GM13976 (cell line): ENCODE measurements at regions not wholly inside any gene's neighbourhood (a gene's known extent, or its start where the extent isn't known, plus 50 kb on each side); places are given as distances from the start of the nearest gene placed in this dataset.
A peak's percentile ranks its signal among the peaks of the same experiment; 100 is the strongest.

Experiments used
- DNase-seq: peaks from one replicate; pipeline ENCODE4 v3.0.0; 2012; ENCODE audit warnings: low spot score
- CTCF ChIP-seq: IDR thresholded peaks from 2 replicates; pipeline ENCODE4 v1.5.1; 2012; ENCODE audit warnings: borderline replicate concordance, mild to moderate bottlenecking; ENCODE audit not compliant: insufficient read depth; ENCODE audit errors: extremely low read depth, missing control alignments, control extremely low read depth
- in situ Hi-C: fragments of 300-500 bp; cut with MboI; formaldehyde crosslinking; loops from one replicate; pipeline ENCODE4 v1.12.0; 2022; ENCODE audit warnings: low sequenced_read_pairs, mixed read lengths, inconsistent platforms; ENCODE audit not compliant: unreplicated experiment

DNA sequence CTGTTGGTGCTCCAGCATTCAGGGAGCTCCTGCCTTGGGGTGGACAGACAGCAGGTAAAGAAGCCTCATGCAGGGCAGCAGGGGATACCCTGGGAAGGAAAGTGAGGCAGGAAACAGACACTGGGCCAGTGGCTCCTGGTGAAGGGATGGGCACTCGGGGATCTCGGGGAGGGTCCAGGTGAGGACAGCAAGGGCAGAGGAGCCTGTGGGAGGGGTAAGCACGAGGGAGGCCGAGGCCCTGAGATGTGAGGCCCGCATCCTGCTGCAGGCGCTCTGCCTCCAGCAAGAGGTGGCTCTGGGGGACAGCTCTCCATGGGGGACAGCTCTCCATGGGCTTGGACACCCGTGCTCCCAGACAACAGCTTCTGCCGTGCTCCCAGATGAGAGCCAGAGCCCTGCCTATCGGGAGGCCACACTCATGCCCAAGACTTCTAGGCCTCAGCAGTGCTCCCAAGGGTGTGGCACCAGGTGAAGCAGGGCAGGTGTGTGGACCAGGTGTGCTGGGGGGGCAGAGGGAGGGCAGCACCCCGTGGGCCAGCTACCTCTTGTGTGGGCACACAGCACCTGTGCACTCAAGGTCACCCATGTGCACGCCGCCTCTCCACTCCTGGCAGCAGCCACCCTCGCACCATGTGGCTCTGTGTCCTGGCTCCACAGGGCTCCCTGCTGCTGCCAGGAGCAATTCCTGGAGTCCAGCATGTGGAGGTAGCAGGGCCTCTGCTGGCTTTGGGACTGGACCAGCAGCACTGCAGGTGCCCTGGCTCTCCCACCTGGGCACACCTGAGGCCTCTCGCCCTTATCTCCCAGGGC is 93.6 kb upstream of the INSIG1 start:
- in situ Hi-C loops: no loop called here
- no peak for TF ChIP-seq CTCF
- DNase-seq: no peak

DNA sequence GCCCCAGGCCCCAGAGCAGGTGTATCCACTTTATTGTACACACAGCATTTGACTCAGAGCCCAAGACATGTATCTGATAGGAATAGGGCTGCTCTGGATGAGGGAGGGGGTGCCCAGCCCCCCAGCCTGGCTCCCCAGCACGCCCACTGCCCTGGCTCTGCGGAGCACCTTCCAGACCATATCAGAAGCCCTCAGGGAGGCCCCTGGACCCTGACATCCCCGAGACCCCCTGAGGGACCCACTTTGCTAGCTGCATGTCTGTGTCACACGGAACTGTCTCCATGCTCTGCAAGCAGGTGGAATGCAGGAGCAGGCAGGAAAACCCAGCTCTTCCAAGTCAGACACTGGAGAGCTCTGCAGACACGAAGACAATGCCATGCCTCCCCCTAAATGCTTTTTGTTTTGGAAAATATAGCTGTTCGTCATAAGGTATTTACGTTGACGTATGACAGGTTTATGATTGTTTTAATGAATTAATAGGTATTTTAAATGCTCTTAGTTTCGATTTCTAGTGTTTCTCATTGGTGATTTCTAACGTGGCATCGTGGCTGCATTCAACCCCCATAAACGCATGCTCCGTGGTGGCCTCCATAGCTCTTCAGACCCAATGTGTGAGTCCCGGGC is 92.8 kb upstream of the INSIG1 start:
- in situ Hi-C loops: no loop called here
- DNase-seq: no peak
- TF ChIP-seq CTCF: no peak

DNA sequence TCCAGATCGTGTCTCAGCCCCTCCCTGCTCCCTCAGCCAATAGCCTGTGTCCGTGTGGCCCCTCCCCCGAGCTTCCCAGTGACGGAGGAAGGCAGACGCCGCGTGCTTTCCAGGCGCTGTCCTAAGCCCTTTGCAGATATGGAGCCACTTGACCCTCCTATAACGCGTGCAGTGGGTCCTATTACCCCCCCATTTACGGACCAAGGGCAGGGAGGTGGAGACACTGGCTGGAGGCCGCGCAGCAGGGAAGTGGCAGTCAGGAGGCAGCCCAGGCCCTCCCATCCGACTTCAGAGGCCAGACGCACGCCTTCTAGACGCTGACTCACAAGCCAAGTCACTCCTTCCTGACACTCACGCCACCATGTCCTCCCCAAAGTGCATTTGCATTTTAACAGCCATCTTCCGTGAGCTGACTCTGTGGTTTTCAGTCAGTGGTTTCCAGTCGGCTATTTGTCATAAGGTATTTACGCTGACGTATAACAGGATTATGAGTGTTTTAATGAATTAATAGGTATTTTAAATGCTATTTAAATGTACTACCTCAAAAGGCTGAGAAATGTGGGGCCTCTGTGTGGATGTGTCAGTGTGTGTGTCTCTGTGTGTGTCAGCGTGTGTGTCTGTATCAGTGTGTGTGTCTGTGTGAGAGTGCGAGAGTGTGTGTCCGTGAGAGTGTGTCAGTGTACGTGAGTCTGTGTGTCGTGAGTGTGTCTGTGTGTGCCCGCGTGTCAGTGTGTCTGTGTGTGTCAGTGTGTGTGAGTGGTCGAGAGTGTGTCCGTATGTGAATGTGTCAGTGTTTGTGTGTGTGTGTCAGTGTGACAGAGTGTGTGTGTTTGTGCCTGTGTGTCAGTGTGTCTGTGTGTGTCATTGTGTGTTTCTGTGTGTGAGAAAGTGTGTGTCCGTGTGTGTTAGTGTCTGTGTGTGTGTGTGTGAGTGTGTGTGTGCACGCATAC is 92.0 kb upstream of the INSIG1 start:
- in situ Hi-C loops: no loop called here
- TF ChIP-seq CTCF: no peak

DNA sequence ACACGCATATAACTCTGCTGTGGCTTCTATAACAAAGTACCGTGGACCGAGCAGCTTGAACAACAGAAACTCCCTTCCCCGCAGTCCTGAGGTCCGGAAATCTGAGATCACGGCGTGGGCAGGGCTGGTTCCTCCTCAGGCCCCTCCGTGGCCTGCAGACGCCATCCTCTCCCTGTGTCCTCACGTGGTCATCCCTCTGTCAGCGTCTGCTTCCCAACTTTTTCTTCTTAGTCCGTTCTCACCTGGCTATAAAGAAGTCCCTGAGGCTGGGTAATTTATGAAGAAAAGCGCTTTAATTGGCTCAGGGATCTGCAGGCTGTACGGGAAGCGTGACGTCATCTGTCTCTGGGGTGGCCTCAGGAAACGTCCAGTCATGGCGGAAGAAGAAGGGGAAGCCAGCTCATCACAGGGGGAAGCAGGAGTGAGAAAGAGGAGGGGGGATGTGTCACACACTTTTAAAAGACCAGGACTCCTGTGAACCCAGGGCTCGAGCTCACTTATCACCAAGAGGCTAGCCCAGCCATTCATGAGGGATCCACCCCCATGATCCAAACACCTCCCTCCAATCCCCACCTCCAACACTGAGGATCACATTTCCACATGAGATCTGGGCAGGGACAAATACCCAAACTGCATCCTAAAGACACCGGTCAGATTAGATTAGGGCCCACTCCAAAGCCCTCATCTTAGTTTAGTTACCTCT is 91.2 kb upstream of the INSIG1 start:
- peak; percentile 76 for DNase-seq
- no peak for TF ChIP-seq CTCF
- in situ Hi-C loops: no loop called here

More for the DNA sequence above, 92.0 kb upstream of the INSIG1 start:
- DNase-seq: peak; percentile 90

GRCh38 chr7:155207326-155208002 is 90.2 kb upstream of the INSIG1 start:
- DNase-seq: no peak
- in situ Hi-C loops: no loop called here
- TF ChIP-seq CTCF: no peak
